ENCODE measurements at regions not wholly inside any gene's neighbourhood (a gene's known extent, or its start where the extent isn't known, plus 50 kb on each side); places are given as distances from the start of the nearest gene placed in this dataset.
"Not testable (repeated sequence)": the region's sequence is repeated elsewhere in the genome, so short reads cannot be mapped to it uniquely, and the experiment has no call there.

DNA sequence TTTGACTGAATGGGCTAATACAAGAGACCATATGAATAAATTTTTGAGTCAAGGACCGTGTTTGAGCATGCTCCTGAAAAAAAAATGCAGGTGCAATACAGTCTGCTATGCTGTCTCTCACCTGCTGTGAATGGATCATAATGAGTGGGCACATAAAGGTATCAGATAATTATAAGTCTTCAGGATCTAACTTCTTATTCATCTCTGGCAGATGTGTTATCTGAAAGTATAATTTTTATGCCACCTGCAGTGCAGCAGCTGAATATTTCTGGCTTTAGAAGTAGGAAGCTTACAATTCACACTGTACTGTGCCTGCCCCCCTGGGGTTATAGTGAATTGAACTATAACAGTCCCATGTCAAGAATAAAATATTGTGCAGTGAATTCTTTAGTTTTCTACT lies 333.3 kb downstream of the MRPL39 start:
- DNase-seq (ENCODE audit: low read depth in 4 of 4, low spot score in 2 of 4) = no peak

DNA sequence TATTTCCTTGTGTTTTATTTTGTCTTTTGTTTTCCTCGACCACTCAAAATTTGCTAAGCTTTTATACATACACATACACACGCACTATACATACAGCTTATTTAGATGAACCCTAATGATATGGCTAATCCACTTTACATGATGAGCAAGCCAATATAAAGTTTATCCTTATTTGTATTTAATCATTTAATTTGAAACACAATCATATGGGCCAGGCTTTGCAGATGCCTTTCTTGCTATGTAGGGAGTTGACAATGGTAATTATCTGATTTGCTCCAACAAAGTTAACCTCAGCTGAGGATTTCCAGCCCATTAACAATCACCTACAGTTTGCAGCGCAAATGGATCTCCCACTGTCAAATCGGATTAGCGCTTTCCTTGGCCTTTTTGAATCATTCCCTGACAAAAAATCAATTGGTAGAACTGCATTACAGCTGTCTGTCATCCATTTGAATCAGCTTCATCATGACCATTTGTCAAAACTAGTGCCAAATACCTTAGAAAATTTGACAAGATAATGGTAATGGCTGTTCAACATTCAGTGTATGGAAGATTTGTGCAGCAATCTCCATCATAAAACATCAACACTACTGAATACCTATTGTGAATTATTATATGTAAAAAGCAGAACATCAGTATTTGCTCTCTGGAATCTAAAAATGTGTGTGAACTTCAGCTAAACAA lies 352.6 kb downstream of the MRPL39 start:
- no peak for DNase-seq (ENCODE audit: low read depth in 4 of 4, low spot score in 2 of 4)

DNA sequence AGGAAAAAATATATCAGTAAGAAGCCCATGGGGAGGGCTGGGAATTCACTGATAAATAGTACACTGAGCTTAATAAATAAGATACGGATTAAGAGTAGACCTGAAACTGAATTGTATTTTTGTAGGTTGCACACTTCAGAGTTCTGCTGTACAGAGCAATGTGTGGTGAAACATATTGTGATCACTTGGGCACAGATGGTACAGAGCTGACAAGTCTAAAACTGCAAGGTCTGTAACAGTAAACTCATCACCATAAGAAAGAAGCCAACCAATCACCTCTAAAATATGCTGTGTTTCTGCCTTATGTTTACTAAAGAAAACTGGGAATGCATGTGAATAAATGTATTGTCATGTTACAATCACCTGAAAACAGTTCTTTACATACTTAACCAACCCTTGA lies 360.7 kb downstream of the MRPL39 start:
- DNase-seq (ENCODE audit: low read depth in 4 of 4, low spot score in 2 of 4) = no peak

DNA sequence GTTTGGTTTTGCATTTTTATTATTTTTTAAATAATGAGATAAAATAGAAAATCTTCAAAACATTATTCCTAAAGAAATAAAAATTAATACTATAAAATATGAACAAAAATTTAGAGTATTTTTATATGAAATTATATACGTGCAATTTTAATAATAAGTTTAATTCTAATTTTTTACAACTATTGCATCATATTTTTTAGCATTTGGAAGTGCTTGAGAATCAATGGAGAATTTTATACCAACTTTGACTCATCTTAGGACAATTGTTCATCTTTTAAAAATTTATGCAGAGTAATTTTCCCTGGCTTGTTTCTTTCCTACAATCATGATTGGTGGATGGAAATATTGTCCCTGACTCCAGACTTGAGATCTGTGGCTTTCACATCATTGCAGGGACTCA lies 362.5 kb downstream of the MRPL39 start:
- no peak for DNase-seq (ENCODE audit: low read depth in 4 of 4, low spot score in 2 of 4)

DNA sequence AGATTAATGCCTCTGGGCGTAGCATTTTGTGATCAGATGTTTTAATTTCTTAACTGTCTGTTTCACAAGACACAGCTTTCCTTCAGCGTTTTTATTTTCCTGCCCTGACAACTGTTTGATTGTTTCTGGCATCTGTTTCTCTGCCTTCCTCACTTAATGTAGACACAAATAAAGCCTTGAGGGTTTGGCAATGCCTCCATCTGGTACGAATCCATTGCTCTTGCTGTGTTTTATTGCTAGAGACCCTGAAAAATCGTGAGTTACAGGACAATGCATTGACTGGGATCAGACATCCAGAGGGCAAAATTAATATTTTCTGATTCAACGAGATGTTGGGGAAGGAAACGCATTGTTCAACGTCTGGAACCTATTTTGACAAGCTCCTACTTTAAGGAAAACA lies 363.5 kb downstream of the MRPL39 start:
- no peak for DNase-seq (ENCODE audit: low read depth in 4 of 4, low spot score in 2 of 4)

DNA sequence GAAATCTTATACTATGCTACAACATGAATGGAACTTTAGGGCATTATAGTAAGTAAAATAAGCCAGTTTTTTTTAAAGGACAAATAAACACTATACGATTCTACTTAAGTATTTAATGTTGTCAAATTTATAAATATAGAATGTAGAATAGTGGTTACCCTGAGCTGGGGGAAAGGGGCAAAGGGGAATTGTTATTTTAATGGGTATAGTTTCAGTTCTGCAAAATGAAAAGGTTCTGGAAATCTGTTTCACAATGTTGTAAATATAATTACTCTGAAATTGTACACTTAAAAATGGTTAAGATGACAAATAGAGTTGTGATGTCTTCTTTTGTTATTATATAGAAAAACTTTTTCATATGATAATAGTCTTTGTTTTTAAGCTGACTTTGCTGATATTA lies 366.3 kb downstream of the MRPL39 start:
- DNase-seq (ENCODE audit: low read depth in 4 of 4, low spot score in 2 of 4) = no peak

DNA sequence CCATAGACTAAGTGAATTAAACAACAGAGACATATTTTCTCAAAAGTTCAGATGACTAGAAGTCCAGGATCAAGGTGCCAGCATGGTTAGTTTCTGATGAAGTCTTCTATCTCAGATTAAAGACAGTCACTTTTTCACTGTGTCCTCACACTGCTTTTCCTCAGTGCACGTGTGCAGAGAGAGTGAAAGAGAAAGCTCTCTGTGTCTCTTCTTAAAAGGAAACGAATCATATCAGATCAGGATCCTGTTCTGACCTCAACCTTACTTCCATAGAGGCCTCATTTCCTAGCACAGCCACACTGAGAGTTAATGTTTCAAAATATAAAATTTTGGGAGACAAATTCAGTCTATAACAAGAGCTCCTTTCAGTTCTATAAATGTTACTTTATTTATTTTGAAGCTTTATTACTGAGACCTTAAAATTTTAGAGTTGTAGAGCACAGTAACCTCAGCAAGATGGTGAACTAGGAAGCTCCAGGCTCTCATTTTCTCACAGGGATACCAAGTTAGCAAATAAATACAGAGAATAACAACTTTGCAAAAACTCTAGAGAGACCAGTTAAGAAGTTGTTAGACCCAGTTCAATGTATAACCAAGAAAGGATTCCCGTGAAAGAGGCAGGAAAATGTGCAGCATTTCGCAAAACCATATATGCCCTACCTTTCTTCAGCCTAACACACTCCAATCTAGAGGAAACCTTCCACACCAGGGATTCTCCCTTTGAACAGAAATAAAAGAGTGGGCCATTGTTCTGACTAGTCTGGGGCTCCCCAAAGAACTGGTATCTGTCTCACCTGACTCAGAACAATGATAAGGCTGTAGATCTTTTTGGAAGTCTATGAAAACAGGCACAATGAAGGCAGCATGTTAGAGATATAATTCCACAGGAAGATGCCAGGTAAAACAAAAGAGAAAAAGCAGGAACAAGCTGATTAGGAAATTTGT lies 372.2 kb downstream of the MRPL39 start:
- DNase-seq (ENCODE audit: low read depth in 4 of 4, low spot score in 2 of 4) = no peak

DNA sequence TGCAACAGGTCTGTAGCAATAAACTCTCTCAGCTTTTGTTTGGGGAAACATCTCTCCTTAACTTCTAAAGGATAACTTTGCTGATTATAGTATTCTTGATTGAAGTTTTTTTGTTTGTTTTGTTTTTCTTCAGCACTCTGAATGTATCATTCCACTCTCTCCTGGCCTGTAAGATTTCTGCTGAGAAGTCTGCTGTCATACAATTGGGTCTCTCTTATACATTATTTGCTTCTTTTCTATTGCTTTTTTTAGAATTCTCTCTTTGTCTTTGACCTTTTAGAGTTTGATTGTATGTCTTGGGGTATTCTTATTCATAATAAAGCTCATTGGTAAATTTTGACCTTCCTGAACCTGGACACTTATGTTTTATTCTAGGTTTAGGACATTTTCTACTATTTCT lies 386.3 kb downstream of the MRPL39 start:
- DNase-seq (ENCODE audit: low read depth in 4 of 4, low spot score in 2 of 4) = no peak

DNA sequence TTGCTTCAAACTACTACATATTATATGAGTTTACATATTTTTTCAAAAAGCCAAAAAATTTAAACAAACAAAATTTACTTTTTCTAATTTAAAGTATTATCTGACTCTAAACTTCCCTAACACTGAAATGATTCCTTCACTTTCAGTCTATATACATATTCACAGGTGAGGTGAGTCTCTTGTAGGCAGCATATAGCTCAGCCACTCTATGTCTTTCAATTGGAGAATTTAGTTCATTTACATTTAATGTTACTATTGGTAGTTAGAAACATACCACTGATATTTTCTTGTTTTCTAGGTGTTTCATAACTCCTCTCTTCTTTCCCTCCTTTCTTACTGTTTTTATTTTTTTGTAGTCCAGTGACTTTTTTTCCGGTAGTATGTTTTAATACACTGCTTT lies 387.1 kb downstream of the MRPL39 start:
- DNase-seq (ENCODE audit: low read depth in 4 of 4, low spot score in 2 of 4) = no peak

DNA sequence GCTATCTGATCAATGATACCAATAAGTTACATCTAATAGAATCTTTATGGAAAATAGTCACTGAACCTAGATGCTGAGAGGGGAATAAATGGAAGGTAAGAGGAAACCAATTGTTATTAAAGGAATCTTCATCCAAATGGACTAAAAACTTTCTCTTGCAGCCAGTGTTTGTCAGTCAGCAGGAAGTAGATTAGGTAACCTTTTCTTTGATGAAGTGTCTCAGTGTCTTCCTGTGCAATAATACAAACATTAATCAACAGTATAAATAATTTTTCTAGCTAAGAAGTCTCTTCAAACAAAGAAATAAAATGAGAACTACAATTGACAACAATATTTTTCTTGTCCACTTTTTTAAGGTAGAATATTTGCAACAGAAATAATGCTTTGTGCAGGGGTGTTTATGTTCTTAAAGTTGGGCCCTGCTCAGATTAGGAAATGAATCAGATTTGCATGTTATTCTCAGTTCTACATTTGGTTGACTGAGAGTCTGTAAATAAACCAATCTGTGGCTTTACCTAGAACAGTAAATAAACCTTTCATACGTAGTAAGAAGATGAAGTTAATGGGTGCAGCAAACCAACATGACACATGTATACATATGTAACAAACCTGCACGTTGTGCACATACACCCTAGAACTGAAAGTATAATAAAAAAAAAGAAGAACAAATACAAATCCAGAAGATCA lies 391.4 kb downstream of the MRPL39 start:
- DNase-seq (ENCODE audit: low read depth in 4 of 4, low spot score in 2 of 4) = no peak

DNA sequence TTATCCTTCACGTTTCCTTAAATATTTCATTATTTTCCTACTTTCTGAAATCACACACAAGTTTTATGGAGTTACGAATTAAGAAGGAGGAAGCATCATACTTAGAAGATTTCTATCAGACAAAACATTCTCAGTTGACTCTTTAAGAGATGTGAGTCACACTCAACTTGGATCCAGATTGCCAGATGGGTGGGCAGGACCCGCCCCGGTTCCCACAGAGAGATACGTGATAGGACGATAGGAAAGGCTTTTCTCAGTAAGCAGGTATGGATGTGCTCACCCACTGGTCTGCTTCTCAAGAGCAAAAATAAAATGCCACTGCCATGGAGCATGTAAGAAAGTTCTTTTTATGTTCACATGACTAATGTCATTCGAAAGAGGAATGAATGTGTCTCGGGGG lies 392.6 kb downstream of the MRPL39 start:
- no peak for DNase-seq (ENCODE audit: low read depth in 4 of 4, low spot score in 2 of 4)

DNA sequence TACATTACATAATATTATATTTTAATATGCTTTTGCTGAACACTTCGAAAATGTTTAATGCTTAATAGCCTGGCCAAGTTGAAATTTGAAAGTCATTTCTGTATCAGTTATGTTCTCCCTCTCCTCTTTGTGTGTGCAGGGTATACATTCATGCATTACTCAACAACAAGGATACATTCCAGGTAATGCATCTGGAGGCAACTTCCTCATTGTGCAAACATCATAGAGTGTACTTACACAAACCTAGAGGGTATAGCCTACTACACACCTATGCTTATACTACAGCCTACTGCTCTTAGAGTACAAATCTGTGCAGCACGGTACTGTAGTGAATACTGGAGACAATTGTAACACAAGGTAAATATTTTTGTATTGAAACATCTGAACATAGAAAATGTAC lies 407.3 kb downstream of the MRPL39 start:
- no peak for DNase-seq (ENCODE audit: low read depth in 4 of 4, low spot score in 2 of 4)

DNA sequence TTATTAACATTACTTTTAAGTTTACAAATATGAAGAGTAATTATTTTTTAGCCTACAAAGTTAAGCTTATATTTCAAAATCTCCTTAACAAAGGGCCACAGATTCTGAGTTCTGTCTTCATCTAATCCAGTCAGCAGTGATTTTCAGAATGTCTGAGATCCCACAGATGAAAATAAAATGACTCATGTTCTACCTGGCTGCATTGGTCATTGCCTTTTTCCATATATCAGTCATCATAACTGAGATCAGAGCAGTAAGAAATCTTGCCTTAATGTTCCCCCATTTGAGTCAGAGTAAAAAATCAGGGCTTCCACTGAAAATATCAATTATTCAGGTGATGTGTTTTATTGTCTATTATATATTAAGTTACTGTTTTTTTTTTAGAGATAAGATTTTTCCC lies 416.1 kb downstream of the MRPL39 start:
- DNase-seq (ENCODE audit: low read depth in 4 of 4, low spot score in 2 of 4) = no peak

DNA sequence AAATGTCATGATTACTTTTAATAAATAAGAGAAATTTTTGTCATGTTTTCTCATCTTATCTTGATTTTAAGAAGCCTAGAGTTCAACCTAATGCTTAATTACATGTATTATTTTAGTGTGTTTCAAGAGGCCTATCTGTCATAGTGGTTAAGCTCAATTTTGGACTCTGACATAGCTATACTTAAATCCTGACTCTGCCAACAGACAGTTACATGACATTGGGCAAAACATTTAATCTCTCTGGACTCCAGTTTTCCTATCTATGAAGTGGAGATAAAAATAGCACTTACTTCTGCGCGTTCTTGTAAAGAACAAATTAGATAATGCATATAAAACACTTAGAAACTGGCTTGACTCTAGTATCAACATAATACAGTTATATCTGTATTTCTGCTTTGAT lies 417.8 kb downstream of the MRPL39 start:
- DNase-seq (ENCODE audit: low read depth in 4 of 4, low spot score in 2 of 4) = no peak

DNA sequence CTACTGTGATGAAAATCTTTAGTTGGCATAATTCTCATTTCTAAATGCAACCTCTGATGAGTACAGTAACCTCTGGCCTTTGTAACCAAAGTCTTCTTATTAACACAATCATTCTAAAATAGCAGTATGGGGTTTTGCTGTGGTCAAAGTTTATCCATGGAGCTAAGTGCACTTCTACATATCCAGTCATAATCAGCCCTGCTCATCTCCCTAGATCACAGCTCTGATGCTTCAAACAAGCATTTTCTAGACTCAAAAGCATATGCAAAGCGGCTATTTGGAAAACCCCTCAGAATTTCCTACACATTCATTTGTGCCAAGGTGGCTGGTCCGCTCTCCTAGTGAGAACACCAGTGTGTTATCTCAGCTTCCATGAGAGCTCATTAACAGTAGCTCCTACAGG lies 418.6 kb downstream of the MRPL39 start:
- DNase-seq (ENCODE audit: low read depth in 4 of 4, low spot score in 2 of 4) = no peak

DNA sequence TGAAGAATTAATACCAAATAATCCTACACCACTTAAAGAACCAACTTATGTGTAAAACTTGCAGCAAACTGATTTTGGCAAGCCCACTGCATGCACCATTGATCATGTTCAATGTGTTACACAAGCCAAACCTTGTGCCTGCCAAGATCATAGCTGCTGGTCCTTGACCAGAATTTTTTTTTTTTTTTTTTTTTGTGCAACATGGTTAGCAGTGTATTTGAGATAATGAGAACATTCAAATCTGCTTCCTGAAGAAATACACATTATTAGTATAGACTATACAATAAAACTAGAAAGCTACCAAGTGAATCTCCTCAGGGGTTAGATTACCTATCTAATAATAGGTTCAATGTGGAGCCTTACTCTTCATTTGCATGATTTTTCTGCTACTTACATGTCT lies 421.0 kb downstream of the MRPL39 start:
- DNase-seq (ENCODE audit: low read depth in 4 of 4, low spot score in 2 of 4) = no peak

DNA sequence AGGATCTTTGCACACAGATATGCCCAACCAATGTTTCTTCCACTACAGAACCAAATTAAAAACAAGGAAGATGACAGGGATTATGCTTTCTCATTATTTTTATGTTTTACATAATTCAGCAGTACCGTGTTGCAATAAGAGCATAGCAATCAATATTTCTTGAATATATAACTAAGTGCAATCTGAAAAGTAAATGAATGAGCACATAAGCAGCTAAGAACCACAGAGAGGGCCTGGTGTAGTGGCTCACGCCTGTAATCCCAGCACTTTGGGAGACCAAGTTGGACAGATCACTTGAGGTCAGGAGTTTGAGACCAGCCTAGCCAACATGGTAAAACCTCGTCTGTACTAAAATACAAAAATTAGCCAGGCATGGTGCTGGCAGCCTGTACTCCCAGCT lies 423.7 kb downstream of the MRPL39 start:
- no peak for DNase-seq (ENCODE audit: low read depth in 4 of 4, low spot score in 2 of 4)

DNA sequence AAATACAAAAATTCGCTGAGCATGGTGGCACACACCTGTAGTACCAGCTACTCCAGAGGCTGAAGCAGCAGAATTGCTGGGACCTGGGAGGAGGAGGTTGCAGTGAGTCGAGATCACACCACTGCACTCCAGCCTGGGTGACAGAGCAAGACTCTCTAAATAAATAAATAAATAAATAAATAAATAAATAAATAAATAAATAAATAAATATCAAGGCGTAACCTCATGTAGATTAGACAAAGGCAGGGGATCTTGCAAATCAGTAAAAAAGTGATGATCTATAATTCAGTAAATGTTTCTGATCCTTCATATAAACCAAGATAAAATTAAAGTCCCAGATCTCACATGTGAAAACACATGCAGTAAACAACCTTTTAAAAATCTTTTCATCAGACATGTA lies 425.6 kb downstream of the MRPL39 start:
- DNase-seq (ENCODE audit: low read depth in 4 of 4, low spot score in 2 of 4) = not testable (repeated sequence)

DNA sequence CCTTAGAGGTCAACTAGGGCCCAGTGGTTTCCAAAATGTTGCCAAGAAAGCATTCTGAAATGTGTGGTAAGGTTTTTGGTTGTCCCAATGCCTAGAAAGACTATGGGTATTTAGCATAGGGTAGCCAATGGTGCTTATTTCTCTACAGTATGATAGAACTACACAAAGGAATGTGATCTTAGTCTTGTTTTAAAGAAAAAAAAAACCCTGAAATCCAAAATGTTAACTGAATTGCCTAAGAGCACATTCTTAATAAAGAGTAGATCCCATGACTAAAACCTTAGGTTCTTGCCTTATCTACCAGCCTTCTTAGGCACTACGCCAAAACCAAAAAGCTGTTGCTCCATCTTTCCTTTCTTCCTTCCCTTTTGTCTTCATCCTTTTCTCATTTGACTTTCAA lies 428.2 kb downstream of the MRPL39 start:
- no peak for DNase-seq (ENCODE audit: low read depth in 4 of 4, low spot score in 2 of 4)

DNA sequence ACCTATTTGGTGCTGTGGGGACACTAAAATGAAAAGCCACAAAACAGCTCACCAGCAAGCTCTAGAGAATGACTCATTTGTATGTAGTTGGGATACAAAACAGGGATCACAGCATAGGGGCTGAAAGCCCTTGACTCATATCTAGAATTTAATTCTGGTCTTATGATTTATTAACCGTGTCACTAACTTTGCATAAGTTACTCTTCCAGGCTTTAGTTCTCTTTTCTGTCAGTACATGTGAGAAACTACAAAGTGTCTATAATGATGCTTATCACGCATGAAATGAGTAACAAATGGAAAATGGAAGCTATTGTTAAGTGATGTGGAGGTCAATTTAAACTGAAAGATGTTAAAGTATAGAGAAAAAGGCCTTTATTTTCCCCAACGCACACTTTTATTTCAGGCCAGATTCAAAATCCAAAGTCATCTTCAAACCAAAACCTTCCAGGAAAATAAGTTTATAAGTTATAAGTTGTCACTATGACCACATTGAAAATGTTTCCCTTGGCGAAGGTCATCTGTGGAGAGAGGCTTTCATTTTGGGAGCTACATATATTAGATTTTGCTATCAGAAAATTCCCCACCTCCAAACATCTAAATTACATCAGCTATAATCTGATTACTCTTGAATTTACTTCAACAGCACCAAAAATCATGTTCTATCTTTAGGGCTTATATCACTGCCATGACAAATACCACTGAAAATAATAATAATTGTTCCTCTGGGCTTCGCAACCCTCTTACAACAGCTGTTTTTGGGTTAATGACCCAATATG lies 430.5 kb downstream of the MRPL39 start:
- no peak for DNase-seq (ENCODE audit: low read depth in 4 of 4, low spot score in 2 of 4)

DNA sequence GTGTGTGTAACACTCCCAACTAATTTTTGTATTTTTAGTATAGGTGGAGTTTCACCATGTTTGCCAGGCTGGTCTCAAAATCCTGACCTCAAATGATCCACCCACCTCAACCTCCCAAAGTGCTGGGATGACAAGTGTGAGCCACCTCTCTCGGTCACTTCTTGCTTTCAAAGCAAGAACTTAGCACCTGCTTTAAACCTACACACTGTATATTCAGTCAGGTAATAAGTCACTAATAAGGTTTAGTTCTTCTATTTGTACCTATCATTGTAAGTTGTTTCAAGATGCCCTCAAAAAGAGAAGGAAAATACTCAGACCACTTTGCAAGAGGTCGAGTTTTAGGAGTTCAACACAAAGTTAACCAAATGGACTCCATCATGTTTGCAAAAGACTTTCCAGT lies 431.3 kb downstream of the MRPL39 start:
- DNase-seq (ENCODE audit: low read depth in 4 of 4, low spot score in 2 of 4) = no peak
